Nephron (organoid): ENCODE measurements at regions not wholly inside any gene's neighbourhood (a gene's known extent, or its start where the extent isn't known, plus 50 kb on each side); places are given as distances from the start of the nearest gene placed in this dataset.

Source experiments
- H3K27ac Mint-ChIP-seq, 3 experiments: 2 replicates each; pipeline ENCODE4 v1.8.0; 2020; ENCODE audit warnings: mixed read lengths in 3 of 3, mild to moderate bottlenecking in 2 of 3, moderate library complexity in 1 of 3
- H3K27me3 Mint-ChIP-seq: 2 replicates; pipeline ENCODE4 v1.8.0; 2021; ENCODE audit warnings: low read depth, mild to moderate bottlenecking, moderate library complexity, mixed read lengths
- H3K36me3 Mint-ChIP-seq: 2 replicates; pipeline ENCODE4 v1.8.0; 2020; ENCODE audit warnings: low read depth, mixed read lengths
- H3K4me1 Mint-ChIP-seq: 2 replicates; pipeline ENCODE4 v1.8.0; 2020; ENCODE audit warnings: mixed read lengths
- H3K4me3 Mint-ChIP-seq, 3 experiments: 2 replicates each; pipeline ENCODE4 v1.8.0; 2020; ENCODE audit warnings: mild to moderate bottlenecking in 3 of 3, mixed read lengths in 3 of 3, moderate library complexity in 2 of 3
- H3K9me3 Mint-ChIP-seq: 2 replicates; pipeline ENCODE4 v1.8.0; 2020; ENCODE audit warnings: mixed read lengths
- TF ChIP-seq, protein P1 (sequence below), 3 experiments: fragments of 200-600 bp; sonication (generic); IDR thresholded peaks; one replicate each; pipeline ENCODE4 v1.5.0; 2021; ENCODE audit warnings: antibody characterized with exemption in 3 of 3; ENCODE audit not compliant: unreplicated experiment in 3 of 3

- peaks cover 50% of the 10 kb centered on the region for H3K27me3 Mint-ChIP-seq
- H3K27ac Mint-ChIP-seq, result peak overlapping the region; percentile 14 to 53 (median 20)
- H3K4me1 Mint-ChIP-seq, result peaks cover 60% of the 10 kb centered on the region
- no peaks in the 10 kb centered on the region for H3K36me3 Mint-ChIP-seq
- no peak overlapping the region for H3K4me3 Mint-ChIP-seq
- TF ChIP-seq, protein P1, sequence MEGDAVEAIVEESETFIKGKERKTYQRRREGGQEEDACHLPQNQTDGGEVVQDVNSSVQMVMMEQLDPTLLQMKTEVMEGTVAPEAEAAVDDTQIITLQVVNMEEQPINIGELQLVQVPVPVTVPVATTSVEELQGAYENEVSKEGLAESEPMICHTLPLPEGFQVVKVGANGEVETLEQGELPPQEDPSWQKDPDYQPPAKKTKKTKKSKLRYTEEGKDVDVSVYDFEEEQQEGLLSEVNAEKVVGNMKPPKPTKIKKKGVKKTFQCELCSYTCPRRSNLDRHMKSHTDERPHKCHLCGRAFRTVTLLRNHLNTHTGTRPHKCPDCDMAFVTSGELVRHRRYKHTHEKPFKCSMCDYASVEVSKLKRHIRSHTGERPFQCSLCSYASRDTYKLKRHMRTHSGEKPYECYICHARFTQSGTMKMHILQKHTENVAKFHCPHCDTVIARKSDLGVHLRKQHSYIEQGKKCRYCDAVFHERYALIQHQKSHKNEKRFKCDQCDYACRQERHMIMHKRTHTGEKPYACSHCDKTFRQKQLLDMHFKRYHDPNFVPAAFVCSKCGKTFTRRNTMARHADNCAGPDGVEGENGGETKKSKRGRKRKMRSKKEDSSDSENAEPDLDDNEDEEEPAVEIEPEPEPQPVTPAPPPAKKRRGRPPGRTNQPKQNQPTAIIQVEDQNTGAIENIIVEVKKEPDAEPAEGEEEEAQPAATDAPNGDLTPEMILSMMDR (IDR thresholded peaks at IDR 0.05; ENCODE audit: unreplicated experiment in 3 of 3), result no peak
- no peaks in the 10 kb centered on the region for H3K9me3 Mint-ChIP-seq
Observed at GRCh38 chr22:27641049-27641795, 160.3 kb downstream of the MN1 start.

- Mint-ChIP-seq H3K9me3 (no peaks in the 10 kb centered on the region), H3K4me1 (peaks cover 51% of the 10 kb centered on the region), H3K4me3 (no peak overlapping the region), H3K27me3 (peaks cover 44% of the 10 kb centered on the region), H3K27ac (peak overlapping the region in 2 of 3 experiments; percentile 14 to 71), H3K36me3 (no peaks in the 10 kb centered on the region)
- TF ChIP-seq, protein P1 (IDR thresholded peaks at IDR 0.05; ENCODE audit: unreplicated experiment in 3 of 3), result no peak
Observed at GRCh38 chr22:27642104-27642800, 159.3 kb downstream of the MN1 start.

- no peak overlapping the region for H3K27ac Mint-ChIP-seq
- H3K4me1 Mint-ChIP-seq, result peaks cover 42% of the 10 kb centered on the region
- no peaks in the 10 kb centered on the region for H3K36me3 Mint-ChIP-seq
- H3K9me3 Mint-ChIP-seq, result no peaks in the 10 kb centered on the region
- TF ChIP-seq, protein P1 (IDR thresholded peaks at IDR 0.05; ENCODE audit: unreplicated experiment in 3 of 3), result no peak
- peaks cover 48% of the 10 kb centered on the region for H3K27me3 Mint-ChIP-seq
- no peak overlapping the region for H3K4me3 Mint-ChIP-seq
Observed at GRCh38 chr22:27643907-27644306, 157.6 kb downstream of the MN1 start.

DNA sequence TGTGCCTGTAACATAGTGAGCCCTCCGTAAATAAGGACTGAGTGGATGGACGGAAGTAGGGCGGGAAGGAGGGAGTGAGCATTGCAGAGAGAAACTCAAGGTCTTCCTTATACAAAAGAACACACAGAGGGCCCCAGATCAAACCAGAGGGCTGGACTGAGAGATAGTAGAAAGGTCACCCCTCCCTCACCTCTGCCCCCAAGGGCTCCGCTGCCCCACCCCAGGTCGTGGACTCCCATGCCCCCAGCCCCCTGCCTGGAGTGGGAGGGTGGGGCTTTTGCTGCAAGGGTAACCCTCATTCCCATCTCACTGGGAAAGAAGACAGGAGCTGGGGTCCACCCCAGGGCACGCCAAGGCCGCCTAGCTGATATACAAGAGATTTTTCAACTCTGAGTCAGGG, 157.0 kb downstream of the MN1 start:
- Mint-ChIP-seq H3K27ac (peak overlapping the region in 1 of 3 experiments; percentile 22), H3K27me3 (peaks cover 48% of the 10 kb centered on the region), H3K4me1 (peaks cover 39% of the 10 kb centered on the region), H3K4me3 (no peak overlapping the region), H3K9me3 (peaks cover 2% of the 10 kb centered on the region), H3K36me3 (no peaks in the 10 kb centered on the region)
- TF ChIP-seq, protein P1 (IDR thresholded peaks at IDR 0.05; ENCODE audit: unreplicated experiment in 3 of 3), result no peak

GRCh38 chr22:27647540-27647939, 154.0 kb downstream of the MN1 start:
- peaks cover 3% of the 10 kb centered on the region for H3K36me3 Mint-ChIP-seq
- H3K4me3 Mint-ChIP-seq, result no peak overlapping the region
- H3K9me3 Mint-ChIP-seq, result peaks cover 2% of the 10 kb centered on the region
- TF ChIP-seq, protein P1 (IDR thresholded peaks at IDR 0.05; ENCODE audit: unreplicated experiment in 3 of 3), result no peak
- peaks cover 45% of the 10 kb centered on the region for H3K4me1 Mint-ChIP-seq
- H3K27ac Mint-ChIP-seq, result no peak overlapping the region
- H3K27me3 Mint-ChIP-seq, result peaks cover 56% of the 10 kb centered on the region
